NCI-H2227 treated with DMSO at 0.1 percent for 48 hours (cell line): ENCODE measurements at regions not wholly inside any gene's neighbourhood (a gene's known extent, or its start where the extent isn't known, plus 50 kb on each side); places are given as distances from the start of the nearest gene placed in this dataset.

ENCODE experiments used
- DNase-seq: peaks from one replicate; lab custom pipeline; 2025; lab: John Stamatoyannopoulos, UW

DNA sequence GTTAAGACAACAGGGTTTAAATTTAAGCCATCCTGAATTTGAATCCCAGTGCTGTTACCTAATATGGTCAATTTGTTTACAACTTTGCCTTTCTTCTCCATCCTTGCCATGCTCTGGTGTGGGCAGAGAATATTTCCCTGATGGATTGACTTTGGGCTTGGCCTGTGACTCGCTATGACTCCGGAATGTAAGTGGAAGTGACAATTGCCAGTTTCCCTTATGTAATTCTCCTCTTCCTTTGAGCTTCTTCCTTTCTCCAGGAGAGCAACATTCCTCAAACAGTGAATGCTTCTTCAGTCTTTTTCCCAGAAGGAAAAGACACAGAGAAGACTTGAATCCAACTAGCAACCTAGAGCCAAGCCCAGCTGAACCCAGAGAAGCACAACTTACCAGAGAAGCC is 159.1 kb downstream of the LURAP1L start:
- no peak for DNase-seq

DNA sequence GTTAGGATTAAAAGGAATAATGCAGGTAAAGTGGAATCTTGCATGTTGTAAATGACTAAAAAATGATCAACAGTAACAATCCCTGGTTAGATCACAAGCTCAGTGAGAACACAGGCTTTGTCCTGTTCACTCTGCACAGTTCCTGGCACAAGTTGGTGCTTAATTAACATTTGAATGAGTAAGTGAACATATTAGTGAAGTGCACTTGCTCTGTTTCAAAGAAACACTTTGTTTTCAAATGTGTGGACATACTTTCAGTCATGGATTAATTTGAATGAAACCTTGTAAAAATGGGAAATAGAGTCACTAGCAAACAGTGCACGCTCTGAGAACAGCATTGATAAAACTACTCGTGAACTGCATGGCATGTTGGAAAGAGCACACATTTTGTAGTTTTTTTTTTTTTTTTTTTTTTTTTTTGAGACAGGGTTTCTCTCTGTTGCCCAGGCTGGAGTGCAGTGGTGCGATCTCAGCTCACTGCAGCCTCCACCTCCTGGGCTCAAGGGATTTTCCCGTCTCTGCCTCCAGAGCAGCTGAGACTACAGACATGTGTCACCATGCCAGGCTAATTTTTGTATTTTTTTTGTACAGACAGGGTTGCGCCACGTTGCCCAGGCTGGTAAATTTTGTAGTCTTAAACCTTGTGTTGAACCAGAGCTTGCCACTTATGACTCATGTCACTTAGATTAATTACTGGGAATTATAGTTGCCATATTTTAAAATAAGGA is 159.9 kb downstream of the LURAP1L start:
- no peak for DNase-seq

DNA sequence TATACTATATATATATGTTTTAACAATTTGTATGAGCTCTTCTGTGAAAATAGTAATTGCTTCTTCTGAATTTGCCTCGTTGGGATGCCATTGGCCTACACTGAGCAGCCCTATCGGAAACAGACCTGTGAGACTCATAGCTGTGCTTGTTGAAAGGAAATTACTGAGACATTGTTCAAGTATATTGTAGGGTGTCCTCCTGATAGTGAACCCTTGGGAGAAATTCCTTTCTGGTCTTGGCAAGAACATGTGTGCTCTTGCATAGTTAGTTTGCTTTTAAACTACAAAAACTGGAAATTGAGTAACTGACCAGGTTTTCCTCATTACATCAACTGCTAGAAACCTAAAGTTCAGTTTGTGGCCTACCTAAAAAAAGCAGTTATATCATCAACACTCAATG is 160.9 kb downstream of the LURAP1L start:
- DNase-seq = no peak

DNA sequence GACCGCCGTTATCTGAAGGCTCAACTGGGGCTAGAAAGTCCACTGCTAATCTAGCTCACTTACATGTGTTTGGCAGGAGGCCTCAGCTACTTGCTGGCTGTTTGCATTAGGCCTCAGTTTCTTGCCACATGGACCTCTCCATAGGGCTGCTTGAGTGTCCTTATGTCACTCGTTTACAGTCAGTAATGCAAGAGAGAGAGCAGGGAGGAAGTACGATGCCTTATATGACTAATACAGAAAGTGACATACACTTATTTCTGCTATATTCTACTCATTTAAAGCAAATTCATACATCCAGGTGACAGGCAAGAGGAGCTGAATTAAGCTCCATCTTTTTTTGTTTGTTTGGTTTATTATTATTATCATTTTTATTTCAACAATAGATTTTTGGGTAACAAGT is 179.6 kb downstream of the LURAP1L start:
- DNase-seq = no peak

DNA sequence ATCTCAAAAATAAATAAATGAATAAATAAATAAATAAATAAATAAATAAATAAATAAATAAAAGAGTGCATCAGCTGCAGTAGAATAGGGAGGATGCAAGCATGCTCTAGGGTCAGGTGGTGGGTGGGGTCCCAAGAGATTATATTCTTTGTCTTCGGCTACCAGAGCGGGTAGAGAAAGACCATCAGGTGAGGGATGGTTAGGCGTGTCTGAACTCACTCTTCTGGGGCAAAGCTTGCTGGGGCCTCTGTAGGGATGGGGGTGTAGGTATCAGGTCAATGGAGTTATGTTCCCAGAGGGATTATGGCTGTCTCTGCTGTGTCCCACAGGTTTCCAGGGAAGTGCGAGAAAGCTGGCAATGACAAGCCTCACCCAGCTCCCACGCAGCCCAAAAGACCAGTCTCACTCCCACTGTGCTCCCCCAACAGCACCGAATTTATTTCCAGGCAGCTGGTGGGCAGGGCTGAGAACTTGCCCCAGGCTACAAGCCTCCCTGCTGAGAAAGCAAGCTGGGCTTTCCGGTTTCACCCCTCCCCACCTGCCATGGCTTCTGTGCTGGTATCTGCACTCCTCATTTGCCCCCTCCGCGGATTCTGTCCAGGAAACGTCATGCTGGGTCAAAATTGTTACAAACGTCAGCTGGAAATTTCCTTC is 180.8 kb downstream of the LURAP1L start:
- DNase-seq = no peak

DNA sequence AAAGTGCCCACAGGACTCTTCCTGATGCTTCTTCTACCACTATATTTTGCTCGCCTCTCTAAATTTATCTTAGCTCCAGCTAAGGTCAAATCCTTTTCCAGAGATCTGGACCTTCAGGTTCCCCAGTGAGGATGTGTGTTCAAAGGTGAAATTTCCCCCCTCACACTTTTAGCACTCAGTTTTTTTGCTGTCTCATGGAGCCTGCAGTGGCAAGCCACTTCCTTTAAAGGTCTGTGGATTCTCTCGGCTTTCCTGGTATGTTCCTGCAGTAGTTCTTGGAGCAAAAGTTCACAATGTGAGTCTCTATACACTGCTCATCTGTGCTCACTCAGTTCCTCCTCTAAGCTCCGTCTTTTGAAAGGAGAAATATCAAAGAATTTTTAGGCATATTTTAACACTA is 181.4 kb downstream of the LURAP1L start:
- no peak for DNase-seq

- DNase-seq = no peak
Observed at GRCh38 chr9:12956805-12957204, 182.0 kb downstream of the LURAP1L start.

- no peak for DNase-seq
Observed at GRCh38 chr9:12958279-12958678, 183.5 kb downstream of the LURAP1L start.

DNA sequence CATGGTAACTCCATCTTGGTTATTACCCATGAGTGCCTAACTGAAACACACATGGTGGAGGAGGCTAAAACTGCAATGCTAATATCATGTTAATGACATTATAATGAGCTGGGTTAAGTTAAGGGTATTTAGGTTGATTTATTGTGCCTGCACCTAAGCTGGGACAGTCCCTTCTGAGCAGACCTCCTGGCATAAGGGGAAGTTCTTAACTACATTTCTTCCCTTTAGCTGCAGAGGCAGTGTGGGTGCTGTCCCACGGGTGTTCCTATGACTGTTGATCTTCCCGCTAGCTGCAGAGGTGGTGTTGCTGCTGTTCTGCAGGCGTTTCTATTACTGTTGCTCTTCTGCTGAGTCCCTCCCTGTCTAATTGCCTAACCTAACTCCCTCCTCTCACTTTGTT is 183.9 kb downstream of the LURAP1L start:
- DNase-seq = no peak

GRCh38 chr9:12961276-12961809 is 186.5 kb downstream of the LURAP1L start:
- no peak for DNase-seq

DNA sequence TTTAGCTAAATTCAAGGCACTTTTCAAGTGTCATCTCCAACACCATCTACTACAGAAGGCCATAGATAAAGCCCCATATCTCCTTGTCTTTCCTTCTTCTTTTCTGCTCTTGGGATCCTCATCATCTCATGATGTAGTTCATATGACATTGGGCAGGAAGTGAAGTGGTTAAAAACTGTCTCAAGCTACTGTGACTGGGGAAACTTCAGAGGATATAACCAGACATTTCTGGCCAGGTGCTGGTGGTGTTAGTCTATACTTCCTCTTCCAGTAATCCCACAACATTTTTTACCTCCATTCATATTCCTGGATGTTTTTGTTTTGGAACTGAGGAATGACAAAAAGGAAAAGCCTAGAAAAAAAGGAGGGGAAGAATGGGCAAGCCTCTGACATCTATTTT is 188.7 kb downstream of the LURAP1L start:
- no peak for DNase-seq

GRCh38 chr9:12964271-12964670 is 189.5 kb downstream of the LURAP1L start:
- no peak for DNase-seq

GRCh38 chr9:12965303-12965702 is 190.5 kb downstream of the LURAP1L start:
- no peak for DNase-seq

DNA sequence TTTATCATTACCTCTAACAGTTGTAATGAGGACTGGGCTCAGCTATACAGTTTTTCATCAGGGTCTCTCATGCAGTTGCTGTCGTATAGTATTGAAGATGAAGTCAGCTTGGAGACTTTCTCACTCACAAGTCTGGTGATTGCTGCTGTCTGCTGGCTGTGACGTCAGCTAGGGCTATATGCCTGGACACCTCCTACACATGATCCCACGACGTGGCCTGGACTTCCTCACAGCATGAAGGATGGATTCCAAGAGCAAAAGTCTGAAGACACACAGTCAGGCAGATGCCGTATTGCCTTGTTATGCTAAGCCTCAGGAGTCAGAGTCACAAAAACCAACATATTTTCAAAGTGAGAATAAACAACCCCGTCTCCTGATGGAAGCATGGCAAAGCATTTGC is 193.3 kb downstream of the LURAP1L start:
- no peak for DNase-seq

GRCh38 chr9:12972608-12973589 is 198.1 kb downstream of the LURAP1L start:
- no peak for DNase-seq

DNA sequence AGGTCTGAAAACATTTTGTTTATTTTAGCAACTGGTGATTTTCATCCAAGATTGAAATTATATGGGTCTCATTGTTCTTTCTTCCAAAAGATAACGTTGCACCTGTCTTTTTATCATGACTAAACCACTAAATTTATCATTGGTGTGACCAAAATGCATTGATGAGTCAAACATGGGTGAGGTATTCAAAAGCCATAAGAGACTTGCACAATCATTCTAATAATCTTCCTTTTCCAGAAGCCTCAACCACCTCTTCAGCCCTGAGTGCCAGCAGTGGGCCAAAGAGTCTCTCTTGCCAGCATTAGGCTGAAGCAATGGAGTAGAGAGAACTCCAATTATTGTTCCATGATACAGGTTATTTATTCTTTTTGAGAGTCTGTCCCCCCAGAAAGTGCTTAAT is 198.9 kb downstream of the LURAP1L start:
- no peak for DNase-seq

GRCh38 chr9:12974671-12975070 is 199.9 kb downstream of the LURAP1L start:
- DNase-seq = no peak

DNA sequence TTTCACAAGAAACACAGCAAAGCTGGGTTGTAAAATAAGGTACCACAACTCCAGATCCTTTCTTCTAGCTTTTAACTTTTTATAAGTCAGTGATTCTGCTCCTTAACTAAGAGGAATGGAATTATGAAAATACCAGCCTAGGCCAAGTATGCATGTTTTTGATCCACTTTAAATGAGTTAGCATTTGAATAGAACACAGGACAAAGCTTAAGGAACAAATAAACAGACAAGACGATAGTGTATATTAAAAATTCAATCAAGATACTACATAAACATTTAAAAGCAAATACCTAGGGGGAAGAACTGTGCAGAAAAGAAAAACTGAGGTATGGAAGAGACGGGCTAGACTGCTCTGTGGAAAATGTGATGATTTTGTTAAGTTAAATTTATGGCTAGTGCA is 200.7 kb downstream of the LURAP1L start:
- DNase-seq = no peak

DNA sequence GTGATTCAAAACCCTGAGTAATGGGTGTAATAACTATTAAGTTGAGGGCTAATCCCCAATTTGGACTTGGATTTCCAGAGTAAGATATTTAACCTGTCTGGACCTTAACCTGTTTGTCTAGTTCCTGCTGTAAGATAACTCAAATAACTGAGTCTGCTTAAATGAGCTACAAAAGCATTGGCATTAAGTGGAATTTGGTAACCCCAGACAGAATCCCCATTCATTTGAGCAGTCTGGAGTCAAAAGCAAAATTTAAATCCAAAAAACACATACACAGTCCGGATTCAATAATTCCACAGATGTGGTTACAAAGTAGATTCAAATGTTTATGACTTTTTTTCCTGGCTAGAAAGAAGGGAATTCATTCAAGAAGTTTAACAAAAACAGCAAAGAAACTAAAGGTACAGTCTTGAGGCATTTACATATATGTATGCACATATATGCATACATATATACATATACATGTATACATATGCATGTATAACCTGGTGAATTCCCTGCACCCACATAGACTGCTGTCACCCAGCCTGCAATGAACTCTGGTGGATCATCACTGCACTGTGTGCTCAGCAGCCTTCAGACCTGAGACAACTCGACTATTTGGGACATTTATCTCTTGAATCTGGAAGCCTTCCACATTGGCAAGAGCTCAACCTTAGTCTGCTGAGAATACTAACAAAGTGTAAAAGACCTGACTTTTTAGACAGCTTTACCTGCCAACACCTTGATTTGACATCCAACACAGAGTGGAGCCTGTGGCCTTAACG is 205.4 kb downstream of the LURAP1L start:
- DNase-seq = no peak

- DNase-seq = no peak
Observed at GRCh38 chr9:12988258-12988657, 213.4 kb downstream of the LURAP1L start.

DNA sequence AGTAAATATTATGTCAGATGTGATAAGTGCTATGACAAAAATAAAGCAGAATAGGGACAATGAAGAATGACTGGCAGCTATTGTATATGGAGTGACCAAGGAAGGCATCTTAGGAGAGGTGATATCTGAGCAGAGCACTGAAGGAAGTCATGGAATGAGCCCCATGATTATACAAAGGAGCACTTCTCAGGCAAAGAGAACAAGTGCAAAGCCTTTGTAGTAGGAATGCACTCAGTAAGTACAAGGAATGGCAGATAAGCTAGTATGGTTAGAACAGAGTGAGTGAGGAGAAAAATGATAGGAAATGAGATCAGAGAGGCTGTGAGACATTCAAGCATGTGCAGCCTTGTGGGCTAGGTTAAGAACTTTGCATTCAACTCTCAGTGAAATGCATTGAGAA is 214.8 kb downstream of the LURAP1L start:
- no peak for DNase-seq

DNA sequence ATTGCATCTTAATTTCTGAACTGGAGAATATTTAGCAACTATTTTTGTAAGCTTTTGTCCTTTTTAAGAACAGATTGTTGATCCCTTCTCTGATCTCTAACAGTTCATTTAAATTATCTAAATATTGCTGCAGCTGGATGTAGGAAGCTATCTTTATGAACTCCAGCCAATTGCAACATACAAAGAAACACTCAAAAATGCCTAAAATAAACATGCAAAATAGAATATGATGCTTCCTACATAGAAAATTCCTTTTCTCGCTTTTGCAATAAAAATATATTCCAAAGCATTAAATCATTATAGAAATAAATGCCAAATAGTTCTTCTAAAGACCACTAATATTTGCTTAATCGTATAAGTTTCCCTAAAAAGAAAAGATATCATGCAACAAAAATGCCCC is 218.6 kb downstream of the LURAP1L start:
- no peak for DNase-seq
